GM12878 (cell line): ENCODE measurements at regions not wholly inside any gene's neighbourhood (a gene's known extent, or its start where the extent isn't known, plus 50 kb on each side); places are given as distances from the start of the nearest gene placed in this dataset.

Source experiments
- ATAC-seq: fragments of 200-7000 bp; cut with Tn5 transposase; 3 replicates; pipeline ENCODE4 v1.9.1; 2020; ENCODE audit warnings: mild to moderate bottlenecking, moderate library complexity
- BruUV-seq: library from RNA; stranded (reverse); fragments of 400-500 nt; replicated peaks from 2 replicates; lab custom pipeline; 2021; lab: Mats Ljungman, UMichigan
- CTCF ChIA-PET: fragments of 300-600 bp; sonication (Branson Sonifier 250); formaldehyde crosslinking; extraction: SDS; loops from one replicate; lab custom pipeline; 2021; ENCODE audit warnings: inconsistent platforms; lab: Yijun Ruan, JAX
- POLR2A ChIA-PET: fragments of 350-600 bp; formaldehyde crosslinking; extraction: SDS; loops from one replicate; lab custom pipeline; 2021; ENCODE audit warnings: inconsistent platforms; lab: Charles Lee
- RAD21 ChIA-PET: fragments of 300-600 bp; sonication (Branson Sonifier 250); formaldehyde crosslinking; loops from one replicate; lab custom pipeline; 2023; ENCODE audit warnings: antibody characterized with exemption; ENCODE audit not compliant: unreplicated experiment; lab: Charles Lee
- SMC1A ChIA-PET: fragments of 300-600 bp; sonication (Branson Sonifier 250); formaldehyde crosslinking; loops from one replicate; lab custom pipeline; 2023; ENCODE audit not compliant: unreplicated experiment, uncharacterized antibody; lab: Charles Lee
- DNase-seq: peaks from one replicate; pipeline ENCODE4 v3.0.0-alpha.2; 2011; ENCODE audit warnings: low read depth, low spot score
- FAIRE-seq: peaks from 3 replicates; lab custom pipeline; 2011; peaks lifted over from hg19 to GRCh38; lab: Jason Lieb, UNC
- H2AFZ ChIP-seq: 2 replicates; pipeline ENCODE4 v1.6.0; 2011; ENCODE audit warnings: low read depth, low read length, control low read depth; ENCODE audit not compliant: control insufficient read depth
- H3K27ac ChIP-seq: 2 replicates; pipeline ENCODE4 v1.5.1; 2011; ENCODE audit warnings: control low read depth; ENCODE audit not compliant: control insufficient read depth, insufficient read depth
- H3K27me3 ChIP-seq, 2 experiments: replicated peaks in 1 of 2; 2 replicates each; pipeline versions ENCODE4 v1.6.0 to v1.6.1; 2011; ENCODE audit warnings: low read length in 1 of 2; ENCODE audit not compliant: control insufficient read depth in 2 of 2, insufficient read depth in 2 of 2
- H3K36me3 ChIP-seq, 2 experiments: 2 replicates each; pipeline ENCODE4 v1.5.1; 2011; ENCODE audit warnings: low read length in 1 of 2; ENCODE audit not compliant: control insufficient read depth in 2 of 2, insufficient read depth in 2 of 2
- H3K4me1 ChIP-seq: 2 replicates; pipeline ENCODE4 v1.6.1; 2011; ENCODE audit warnings: mild to moderate bottlenecking, low read length, moderate library complexity, mixed read lengths; ENCODE audit not compliant: control insufficient read depth, insufficient read depth
- H3K4me2 ChIP-seq: 2 replicates; pipeline ENCODE4 v1.6.0; 2011; ENCODE audit warnings: control low read depth; ENCODE audit not compliant: control insufficient read depth, insufficient read depth
- H3K4me3 ChIP-seq: fragments of 200-600 bp; sonication (generic); 2 replicates; pipeline ENCODE4 v1.5.1; 2016
- H3K79me2 ChIP-seq: 2 replicates; pipeline ENCODE4 v1.6.0; 2011; ENCODE audit warnings: low read length; ENCODE audit not compliant: control insufficient read depth, insufficient read depth
- H3K9ac ChIP-seq: 2 replicates; pipeline ENCODE4 v1.8.0; 2011; ENCODE audit warnings: low read length, control low read depth, mixed read lengths; ENCODE audit not compliant: control insufficient read depth, insufficient read depth
- H3K9me3 ChIP-seq: replicated peaks from 3 replicates; pipeline ENCODE4 v1.5.1; 2011; ENCODE audit warnings: mild to moderate bottlenecking, low read length; ENCODE audit not compliant: control insufficient read depth, insufficient read depth
- H4K20me1 ChIP-seq: 2 replicates; pipeline ENCODE4 v1.6.0; 2011; ENCODE audit not compliant: control insufficient read depth, insufficient read depth
- EZH2 ChIP-seq: IDR thresholded peaks from 2 replicates; pipeline ENCODE4 v1.6.1; 2012; ENCODE audit warnings: low read depth, mild to moderate bottlenecking, control low read depth, inconsistent platforms, low read length, borderline replicate concordance; ENCODE audit not compliant: control insufficient read depth
- KDM1A ChIP-seq: fragments of 200-600 bp; sonication (generic); IDR thresholded peaks from 2 replicates; pipeline ENCODE4 v1.6.1; 2016; ENCODE audit warnings: borderline replicate concordance
- PAX8 ChIP-seq: fragments of 450-650 bp; IDR thresholded peaks from 2 replicates; pipeline ENCODE4 v1.6.1; 2017; ENCODE audit warnings: mild to moderate bottlenecking, moderate library complexity
- SMC3 ChIP-seq: IDR thresholded peaks from 2 replicates; pipeline ENCODE4 v1.6.1; 2011; ENCODE audit warnings: low read length, improper control_type of control experiment, borderline replicate concordance
- TARDBP ChIP-seq: IDR thresholded peaks from 2 replicates; pipeline ENCODE4 v1.6.1; 2016; ENCODE audit warnings: borderline replicate concordance
- TBL1XR1 ChIP-seq: IDR thresholded peaks from 2 replicates; pipeline ENCODE4 v1.6.1; 2012; ENCODE audit warnings: low read depth, low read length, improper control_type of control experiment
- ZNF592 ChIP-seq: fragments of 450-650 bp; IDR thresholded peaks from 2 replicates; pipeline ENCODE4 v1.6.1; 2017; ENCODE audit warnings: mild to moderate bottlenecking, moderate library complexity
- ZSCAN29 ChIP-seq: fragments of 450-650 bp; IDR thresholded peaks from 2 replicates; pipeline ENCODE4 v1.6.1; 2017; ENCODE audit warnings: mild to moderate bottlenecking, moderate library complexity
- WGBS: methylation state at CpG from one replicate; pipeline ENCODE4 v1.1.6; 2016; ENCODE audit warnings: low lambda C conversion rate; ENCODE audit not compliant: insufficient replicate concordance, insufficient coverage; ENCODE audit errors: missing lambda C conversion rate; 5-methylcytosine and 5-hydroxymethylcytosine counted together
- in situ Hi-C: fragments of 300-500 bp; cut with MboI; formaldehyde crosslinking; loops from 9 replicates; pipeline ENCODE4 v1.14.3; 2018; ENCODE audit warnings: mixed read lengths
- intact Hi-C: fragments of 100-400 bp; cut with micrococcal nuclease; formaldehyde crosslinking; loops from one replicate; pipeline ENCODE4 v1.14.2; 2022; ENCODE audit not compliant: unreplicated experiment
- TF ChIP-seq, protein P1 (sequence below): IDR thresholded peaks from 2 replicates; pipeline ENCODE4 v1.6.1; 2011; ENCODE audit warnings: mild to moderate bottlenecking, low read depth, low read length, moderate library complexity; ENCODE audit not compliant: insufficient replicate concordance

DNA sequence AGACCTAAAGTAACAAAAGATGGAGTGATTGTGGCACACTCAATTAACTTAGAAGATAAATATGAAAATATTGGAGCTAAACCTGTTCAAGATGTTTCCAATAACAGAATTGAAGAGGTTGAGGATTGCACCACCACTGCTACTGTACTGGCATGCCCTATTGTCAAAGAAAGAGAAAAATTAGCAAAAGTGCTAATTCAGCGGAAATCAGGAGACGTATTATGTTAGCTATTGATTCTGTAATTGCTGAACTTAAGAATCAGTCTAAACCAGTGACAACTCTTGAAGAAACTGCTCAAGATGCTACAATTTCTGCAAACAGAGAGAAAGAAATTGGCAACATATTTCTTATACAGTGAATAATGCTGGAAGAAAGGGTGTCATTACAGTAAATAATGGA lies 754.4 kb downstream of the CDH18 start:
- no peak overlapping the region for H3K4me3 ChIP-seq
- H4K20me1 ChIP-seq: no peaks in the 10 kb centered on the region
- DNase-seq (no peak), ATAC-seq (no peak), FAIRE-seq (no peak)
- H3K9ac ChIP-seq: no peak overlapping the region
- intact Hi-C loops (no loop called here), in situ Hi-C loops (no loop called here)
- BruUV-seq: no TSS peak
- RAD21 ChIA-PET: no interaction called here
- no peaks in the 10 kb centered on the region for H3K4me1 ChIP-seq
- POLR2A ChIA-PET: no interaction called here
- no peak overlapping the region for H3K27ac ChIP-seq
- no peaks in the 10 kb centered on the region for H3K36me3 ChIP-seq
- H3K9me3 ChIP-seq: no peaks in the 10 kb centered on the region
- CTCF ChIA-PET: no interaction called here
- no peak overlapping the region for H2AFZ ChIP-seq
- H3K27me3 ChIP-seq: no peaks in the 10 kb centered on the region
- H3K4me2 ChIP-seq: no peak overlapping the region
- TF ChIP-seq TBL1XR1: no peak
- WGBS: 2% methylated on average over 2 of the region's 2 CpGs
- H3K79me2 ChIP-seq: no peaks in the 10 kb centered on the region
- SMC1A ChIA-PET: interaction anchor here (0.6 kb wide), 1 partner anchor 33 kb away, joined by 3 read pairs; no protein-coding TSS in a partner anchor

DNA sequence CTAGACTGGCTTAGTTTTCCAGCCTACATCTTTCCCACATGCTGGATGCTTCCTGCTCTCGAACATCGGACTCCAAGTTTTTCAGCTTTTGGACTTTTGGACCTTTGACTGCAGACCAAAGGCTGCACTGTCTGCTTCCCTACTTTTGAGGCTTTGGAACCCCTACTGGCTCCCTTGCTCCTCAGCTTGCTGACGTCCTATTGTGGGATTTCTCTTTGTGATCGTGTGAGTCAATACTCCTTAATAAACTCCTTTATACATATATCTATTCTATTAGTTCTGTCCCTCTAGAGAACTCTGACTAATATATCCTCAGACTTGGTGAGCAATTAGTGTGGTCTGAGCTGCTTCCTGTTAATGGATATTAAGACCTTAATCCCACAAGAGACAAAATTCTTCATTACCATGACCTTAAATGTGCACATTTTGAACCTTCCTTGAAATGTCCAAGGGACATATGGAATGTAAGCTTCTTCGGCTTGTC lies 752.9 kb downstream of the CDH18 start:
- FAIRE-seq (no peak), DNase-seq (no peak), ATAC-seq (no peak)
- RAD21 ChIA-PET: no interaction called here
- Histone ChIP-seq H3K27ac (no peak overlapping the region), H3K4me1 (no peaks in the 10 kb centered on the region), H3K4me2 (no peak overlapping the region), H3K79me2 (no peaks in the 10 kb centered on the region), H2AFZ (no peak overlapping the region), H3K9me3 (no peaks in the 10 kb centered on the region), H4K20me1 (no peaks in the 10 kb centered on the region), H3K4me3 (no peak overlapping the region), H3K9ac (no peak overlapping the region), H3K27me3 (no peaks in the 10 kb centered on the region), H3K36me3 (no peaks in the 10 kb centered on the region)
- SMC1A ChIA-PET: no interaction called here
- WGBS: 35% methylated on average over 5 of the region's 5 CpGs
- POLR2A ChIA-PET: no interaction called here
- in situ Hi-C loops (no loop called here), intact Hi-C loops (no loop called here)
- CTCF ChIA-PET: interaction anchor here (1.3 kb wide), 1 partner anchor 9 kb away, joined by 3 read pairs; no protein-coding TSS in a partner anchor
- BruUV-seq: no TSS peak
- TF ChIP-seq KDM1A (no peak), PAX8 (no peak), TARDBP (no peak), EZH2 (no peak), SMC3 (no peak), ZSCAN29 (no peak), ZNF592 (no peak), TBL1XR1 (no peak)
- TF ChIP-seq, protein P1, sequence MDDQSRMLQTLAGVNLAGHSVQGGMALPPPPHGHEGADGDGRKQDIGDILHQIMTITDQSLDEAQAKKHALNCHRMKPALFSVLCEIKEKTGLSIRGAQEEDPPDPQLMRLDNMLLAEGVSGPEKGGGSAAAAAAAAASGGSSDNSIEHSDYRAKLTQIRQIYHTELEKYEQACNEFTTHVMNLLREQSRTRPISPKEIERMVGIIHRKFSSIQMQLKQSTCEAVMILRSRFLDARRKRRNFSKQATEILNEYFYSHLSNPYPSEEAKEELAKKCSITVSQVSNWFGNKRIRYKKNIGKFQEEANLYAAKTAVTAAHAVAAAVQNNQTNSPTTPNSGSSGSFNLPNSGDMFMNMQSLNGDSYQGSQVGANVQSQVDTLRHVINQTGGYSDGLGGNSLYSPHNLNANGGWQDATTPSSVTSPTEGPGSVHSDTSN: no peak
